Progenitor cell of endocrine pancreas (in vitro differentiated cells): ENCODE measurements at regions not wholly inside any gene's neighbourhood (a gene's known extent, or its start where the extent isn't known, plus 50 kb on each side); places are given as distances from the start of the nearest gene placed in this dataset.

Experiments
- DNase-seq: peaks from one replicate; pipeline ENCODE4 v3.0.0; 2021; ENCODE audit warnings: low spot score; ENCODE audit not compliant: unreplicated experiment
- H3K27ac Mint-ChIP-seq: 2 replicates; pipeline ENCODE4 v1.8.0; 2021; ENCODE audit warnings: mild to moderate bottlenecking, moderate library complexity, mixed read lengths
- H3K27me3 Mint-ChIP-seq: 2 replicates; pipeline ENCODE4 v1.8.0; 2021; ENCODE audit warnings: mixed read lengths
- H3K36me3 Mint-ChIP-seq: 2 replicates; pipeline ENCODE4 v1.8.0; 2022; ENCODE audit warnings: mixed read lengths; ENCODE audit not compliant: insufficient read depth
- H3K4me1 Mint-ChIP-seq: 2 replicates; pipeline ENCODE4 v1.8.0; 2021; ENCODE audit warnings: low read depth, mixed read lengths
- H3K4me3 Mint-ChIP-seq: 2 replicates; pipeline ENCODE4 v1.8.0; 2021; ENCODE audit warnings: low read depth, mild to moderate bottlenecking, moderate library complexity, mixed read lengths
- H3K9me3 Mint-ChIP-seq: 2 replicates; pipeline ENCODE4 v1.8.0; 2021; ENCODE audit warnings: low read depth, mixed read lengths
- CTCF ChIP-seq: fragments of 200-600 bp; sonication (generic); IDR thresholded peaks from one replicate; pipeline ENCODE4 v1.5.0; 2021; ENCODE audit warnings: antibody characterized with exemption, mild to moderate bottlenecking; ENCODE audit not compliant: unreplicated experiment

GRCh38 chr3:78249294-78249693, 1209.4 kb downstream of the ROBO2 start:
- H3K27ac Mint-ChIP-seq, result no peak overlapping the region
- no peaks in the 10 kb centered on the region for H3K4me1 Mint-ChIP-seq
- H3K27me3 Mint-ChIP-seq, result no peaks in the 10 kb centered on the region
- H3K4me3 Mint-ChIP-seq, result no peak overlapping the region
- no peaks in the 10 kb centered on the region for H3K36me3 Mint-ChIP-seq
- DNase-seq, result no peak
- TF ChIP-seq CTCF, result no peak
- H3K9me3 Mint-ChIP-seq, result peaks cover 14% of the 10 kb centered on the region

- no peak for DNase-seq
These were observed 1214.0 kb downstream of the ROBO2 start for GRCh38 chr3:78253860-78254259.

GRCh38 chr3:78255403-78255802, 1215.5 kb downstream of the ROBO2 start:
- DNase-seq, result no peak
- Mint-ChIP-seq H3K4me3 (no peak overlapping the region), H3K36me3 (no peaks in the 10 kb centered on the region), H3K9me3 (peaks cover 7% of the 10 kb centered on the region), H3K27ac (no peak overlapping the region), H3K27me3 (no peaks in the 10 kb centered on the region), H3K4me1 (peaks cover 3% of the 10 kb centered on the region)
- TF ChIP-seq CTCF, result no peak

More at GRCh38 chr3:78253860-78254259, 1214.0 kb downstream of the ROBO2 start:
- Mint-ChIP-seq H3K27me3 (no peaks in the 10 kb centered on the region), H3K4me3 (no peak overlapping the region), H3K36me3 (no peaks in the 10 kb centered on the region), H3K27ac (no peak overlapping the region), H3K9me3 (peaks cover 7% of the 10 kb centered on the region), H3K4me1 (peaks cover 3% of the 10 kb centered on the region)
- no peak for TF ChIP-seq CTCF

- no peak for TF ChIP-seq CTCF
- no peaks in the 10 kb centered on the region for H3K27me3 Mint-ChIP-seq
- no peaks in the 10 kb centered on the region for H3K36me3 Mint-ChIP-seq
- H3K4me1 Mint-ChIP-seq, result peaks cover 3% of the 10 kb centered on the region
- H3K27ac Mint-ChIP-seq, result no peak overlapping the region
- peaks cover 6% of the 10 kb centered on the region for H3K9me3 Mint-ChIP-seq
- no peak for DNase-seq
- no peak overlapping the region for H3K4me3 Mint-ChIP-seq
These were observed 1216.2 kb downstream of the ROBO2 start for GRCh38 chr3:78256123-78256522.

GRCh38 chr3:78257951-78258530, 1218.1 kb downstream of the ROBO2 start:
- no peak for TF ChIP-seq CTCF

More at GRCh38 chr3:78257951-78258530, 1218.1 kb downstream of the ROBO2 start:
- DNase-seq, result no peak
- Mint-ChIP-seq H3K36me3 (no peaks in the 10 kb centered on the region), H3K4me1 (peaks cover 3% of the 10 kb centered on the region), H3K27me3 (no peaks in the 10 kb centered on the region), H3K4me3 (no peak overlapping the region), H3K27ac (no peak overlapping the region), H3K9me3 (peaks cover 4% of the 10 kb centered on the region)
